BJ (cell line): ENCODE measurements at regions not wholly inside any gene's neighbourhood (a gene's known extent, or its start where the extent isn't known, plus 50 kb on each side); places are given as distances from the start of the nearest gene placed in this dataset.

Source experiments
- CTCF ChIA-PET: fragments of 350-600 bp; formaldehyde crosslinking; extraction: SDS; loops from one replicate; lab custom pipeline; 2021; ENCODE audit warnings: antibody characterized with exemption, inconsistent platforms; lab: Yijun Ruan, JAX
- POLR2A ChIA-PET: fragments of 300-600 bp; sonication (Branson Sonifier 250); formaldehyde crosslinking; extraction: SDS; loops from one replicate; lab custom pipeline; 2021; ENCODE audit warnings: antibody characterized with exemption; lab: Charles Lee
- DNase-seq: peaks from one replicate; pipeline ENCODE4 v3.0.0-alpha.2; 2011; ENCODE audit warnings: low read depth
- H3K27me3 ChIP-seq: 2 replicates; pipeline ENCODE4 v1.6.0; 2011; ENCODE audit warnings: low read length; ENCODE audit not compliant: control insufficient read depth, insufficient read depth
- H3K36me3 ChIP-seq: 2 replicates; pipeline ENCODE4 v1.5.1; 2011; ENCODE audit warnings: low read length; ENCODE audit not compliant: control insufficient read depth, insufficient read depth
- H3K4me3 ChIP-seq: 2 replicates; pipeline ENCODE4 v1.5.1; 2011; ENCODE audit warnings: low read depth, mild to moderate bottlenecking, control low read depth, low read length
- CTCF ChIP-seq: IDR thresholded peaks from 2 replicates; pipeline ENCODE4 v1.5.1; 2011; ENCODE audit warnings: low read depth, mild to moderate bottlenecking, control low read depth, inconsistent platforms, low read length, moderate library complexity; ENCODE audit not compliant: insufficient read depth

- ChIA-PET POLR2A (no interaction called here), CTCF (no interaction called here)
- TF ChIP-seq CTCF = no peak
- Histone ChIP-seq H3K27me3 (no peaks in the 10 kb centered on the region), H3K36me3 (no peaks in the 10 kb centered on the region), H3K4me3 (no peak overlapping the region)
- DNase-seq = no peak
Measured at GRCh38 chr2:16281451-16282335, 341.3 kb downstream of the MYCN start.

GRCh38 chr2:16280081-16280480 is 339.7 kb downstream of the MYCN start:
- no peak overlapping the region for H3K4me3 ChIP-seq
- ChIA-PET POLR2A (no interaction called here), CTCF (no interaction called here)
- no peaks in the 10 kb centered on the region for H3K36me3 ChIP-seq
- H3K27me3 ChIP-seq = no peaks in the 10 kb centered on the region
- no peak for TF ChIP-seq CTCF
- no peak for DNase-seq

- ChIA-PET POLR2A (no interaction called here), CTCF (no interaction called here)
- no peak for TF ChIP-seq CTCF
- no peak for DNase-seq
- Histone ChIP-seq H3K27me3 (no peaks in the 10 kb centered on the region), H3K36me3 (no peaks in the 10 kb centered on the region), H3K4me3 (no peak overlapping the region)
Measured at GRCh38 chr2:16279641-16280040, 339.3 kb downstream of the MYCN start.

GRCh38 chr2:16279201-16279570 is 338.8 kb downstream of the MYCN start:
- CTCF ChIA-PET = no interaction called here
- DNase-seq = no peak
- POLR2A ChIA-PET = no interaction called here

More at GRCh38 chr2:16279201-16279570, 338.8 kb downstream of the MYCN start:
- Histone ChIP-seq H3K36me3 (no peaks in the 10 kb centered on the region), H3K27me3 (no peaks in the 10 kb centered on the region), H3K4me3 (no peak overlapping the region)
- TF ChIP-seq CTCF = no peak
